H1 (cell line): ENCODE measurements at regions not wholly inside any gene's neighbourhood (a gene's known extent, or its start where the extent isn't known, plus 50 kb on each side); places are given as distances from the start of the nearest gene placed in this dataset.
A peak's percentile ranks its signal among the peaks of the same experiment; 100 is the strongest.

ENCODE experiments used
- CTCF ChIA-PET: fragments of 300-600 bp; sonication (Branson Sonifier 250); formaldehyde crosslinking; loops from one replicate; lab custom pipeline; 2021; ENCODE audit not compliant: partially characterized antibody; lab: Charles Lee
- POLR2A ChIA-PET: fragments of 300-600 bp; sonication (Branson Sonifier 250); formaldehyde crosslinking; loops from one replicate; lab custom pipeline; 2021; ENCODE audit warnings: inconsistent platforms; ENCODE audit not compliant: partially characterized antibody; lab: Charles Lee
- DNase-seq, 2 experiments: peaks; one replicate each; pipeline versions ENCODE4 v3.0.0 to v3.0.0-alpha.2; 2010 to 2022; ENCODE audit warnings: low spot score in 2 of 2, low read depth in 1 of 2, mixed read lengths in 1 of 2
- FAIRE-seq: peaks from 2 replicates; lab custom pipeline; 2011; peaks lifted over from hg19 to GRCh38; lab: Jason Lieb, UNC
- H2AFZ ChIP-seq: 2 replicates; pipeline ENCODE4 v1.8.1; 2012; ENCODE audit warnings: low read length, inconsistent platforms
- H2AK5ac ChIP-seq: 2 replicates; pipeline ENCODE4 v1.6.1; 2013; ENCODE audit warnings: low read depth, low read length
- H2BK120ac ChIP-seq: replicated peaks from 2 replicates; pipeline ENCODE3; 2013; ENCODE audit warnings: low read depth, low read length, inconsistent platforms
- H2BK12ac ChIP-seq: 2 replicates; pipeline ENCODE4 v1.6.1; 2013; ENCODE audit warnings: low read depth, low read length
- H2BK15ac ChIP-seq: 2 replicates; pipeline ENCODE4 v1.6.1; 2013; ENCODE audit warnings: low read length
- H2BK20ac ChIP-seq: 2 replicates; pipeline ENCODE4 v1.6.1; 2013; ENCODE audit warnings: low read length
- H2BK5ac ChIP-seq: 2 replicates; pipeline ENCODE4 v1.6.1; 2013; ENCODE audit warnings: low read depth, low read length
- H3K14ac ChIP-seq: 2 replicates; pipeline ENCODE4 v1.6.1; 2013; ENCODE audit warnings: inconsistent platforms; ENCODE audit not compliant: insufficient read length
- H3K18ac ChIP-seq: 2 replicates; pipeline ENCODE4 v1.6.1; 2013; ENCODE audit warnings: low read length; ENCODE audit errors: extremely low read depth
- H3K23ac ChIP-seq: 2 replicates; pipeline ENCODE4 v1.6.1; 2013; ENCODE audit warnings: inconsistent platforms; ENCODE audit not compliant: insufficient read length
- H3K23me2 ChIP-seq: 2 replicates; pipeline ENCODE4 v1.6.1; 2013; ENCODE audit warnings: low read depth, low read length
- H3K27ac ChIP-seq: 2 replicates; pipeline ENCODE4 v1.6.1; 2011; ENCODE audit warnings: low read depth, low read length, inconsistent platforms
- H3K27me3 ChIP-seq, 4 experiments: replicated peaks in 1 of 4; 1 replicate in 1 of 4; 2 replicates in 3 of 4; pipeline versions ENCODE4 v1.6.1 to v1.8.1; 2011 to 2013; ENCODE audit warnings: low read length in 3 of 4, mild to moderate bottlenecking in 3 of 4, inconsistent platforms in 2 of 4, mixed read lengths in 2 of 4, moderate library complexity in 1 of 4; ENCODE audit not compliant: control insufficient read depth in 3 of 4, insufficient read depth in 3 of 4; ENCODE audit errors: extremely low read depth in 1 of 4
- H3K36me3 ChIP-seq, 4 experiments: 2 replicates each; pipeline versions ENCODE4 v1.6.1 to v1.8.1; 2011 to 2013; ENCODE audit warnings: mild to moderate bottlenecking in 4 of 4, low read length in 3 of 4, moderate library complexity in 2 of 4, control low read depth in 1 of 4, inconsistent platforms in 1 of 4; ENCODE audit not compliant: insufficient read depth in 4 of 4, control insufficient read depth in 2 of 4
- H3K4ac ChIP-seq: replicated peaks from 2 replicates; pipeline ENCODE3; 2013; ENCODE audit warnings: low read length, low read depth, mixed read lengths, inconsistent platforms; ENCODE audit not compliant: insufficient read length
- H3K4me1 ChIP-seq, 4 experiments: replicated peaks in 1 of 4; 1 replicate in 1 of 4; 2 replicates in 3 of 4; pipeline versions ENCODE4 v1.6.1 to v1.8.1; 2011 to 2013; ENCODE audit warnings: low read length in 3 of 4, inconsistent platforms in 2 of 4, mixed read lengths in 1 of 4; ENCODE audit not compliant: insufficient read depth in 4 of 4, control insufficient read depth in 3 of 4
- H3K4me2 ChIP-seq, 2 experiments: 2 replicates each; pipeline versions ENCODE4 v1.6.1 to v1.8.1; 2011 to 2013; ENCODE audit warnings: low read depth in 2 of 2, low read length in 2 of 2, control low read depth in 1 of 2, inconsistent platforms in 1 of 2, mild to moderate bottlenecking in 1 of 2; ENCODE audit not compliant: insufficient read depth in 1 of 2
- H3K4me3 ChIP-seq, 4 experiments: fragments of 200-600, 300-600 bp in 1 of 4; sonication (generic), shearing (Covaris generic), sonication (Bioruptor Twin) in 1 of 4; 2 replicates each; pipeline versions ENCODE4 v1.5.1 to v1.8.1; 2011 to 2016; ENCODE audit warnings: low read length in 4 of 4, low read depth in 3 of 4, control low read depth in 2 of 4, inconsistent platforms in 2 of 4, mild to moderate bottlenecking in 2 of 4, mixed read lengths in 1 of 4, moderate library complexity in 1 of 4; ENCODE audit not compliant: insufficient read depth in 2 of 4; ENCODE audit errors: extremely low read depth in 1 of 4
- H3K56ac ChIP-seq: replicated peaks from 2 replicates; pipeline ENCODE3; 2013; ENCODE audit warnings: low read depth, mild to moderate bottlenecking, mixed read lengths, low read length, inconsistent platforms; ENCODE audit not compliant: insufficient read length
- H3K79me1 ChIP-seq: 2 replicates; pipeline ENCODE4 v1.6.1; 2013; ENCODE audit warnings: low read depth, low read length, control low read depth
- H3K79me2 ChIP-seq, 2 experiments: 2 replicates each; pipeline versions ENCODE4 v1.6.1 to v1.8.1; 2012 to 2013; ENCODE audit warnings: low read length in 2 of 2, mild to moderate bottlenecking in 2 of 2, inconsistent platforms in 1 of 2; ENCODE audit not compliant: insufficient read depth in 2 of 2, control insufficient read depth in 1 of 2
- H3K9ac ChIP-seq, 4 experiments: replicated peaks in 1 of 4; 1 replicate in 1 of 4; 2 replicates in 3 of 4; pipeline versions ENCODE4 v1.6.1 to v1.8.1; 2011 to 2013; ENCODE audit warnings: low read depth in 3 of 4, low read length in 3 of 4, control low read depth in 2 of 4, mild to moderate bottlenecking in 2 of 4, moderate library complexity in 2 of 4, inconsistent platforms in 1 of 4; ENCODE audit errors: extremely low read depth in 1 of 4
- H3K9me3 ChIP-seq, 2 experiments: 2 replicates each; pipeline versions ENCODE4 v1.6.1 to v1.8.1; 2012 to 2013; ENCODE audit warnings: mild to moderate bottlenecking in 2 of 2, moderate library complexity in 2 of 2, control low read depth in 1 of 2, inconsistent platforms in 1 of 2, low read depth in 1 of 2, low read length in 1 of 2, mixed read lengths in 1 of 2; ENCODE audit not compliant: insufficient read depth in 2 of 2
- H4K20me1 ChIP-seq, 2 experiments: replicated peaks in 1 of 2; 2 replicates each; pipeline versions ENCODE3 to v1.8.1; 2011 to 2013; ENCODE audit warnings: inconsistent platforms in 2 of 2, low read length in 2 of 2, mild to moderate bottlenecking in 1 of 2; ENCODE audit not compliant: insufficient read depth in 2 of 2, control insufficient read depth in 1 of 2
- H4K5ac ChIP-seq: 2 replicates; pipeline ENCODE4 v1.6.1; 2013; ENCODE audit warnings: low read length, low read depth, mixed read lengths, inconsistent platforms; ENCODE audit not compliant: insufficient read length
- H4K8ac ChIP-seq: 2 replicates; pipeline ENCODE4 v1.8.0; 2013; ENCODE audit warnings: mild to moderate bottlenecking, moderate library complexity, low read length, inconsistent platforms; ENCODE audit not compliant: insufficient read depth; ENCODE audit errors: extremely low read depth
- H4K91ac ChIP-seq: replicated peaks from 2 replicates; pipeline ENCODE3; 2013; ENCODE audit warnings: low read length, mixed read lengths, inconsistent platforms; ENCODE audit not compliant: insufficient read length
- ASH2L ChIP-seq: fragments of 200-600, 300-600 bp; sonication (generic); IDR thresholded peaks from one replicate; pipeline ENCODE4 v1.7.1; 2017; ENCODE audit warnings: low read length
- CBX5 ChIP-seq: fragments of 300-800, 300-1000 bp; sonication (generic); IDR thresholded peaks from 2 replicates; pipeline ENCODE4 v1.7.1; 2016; ENCODE audit warnings: antibody characterized with exemption, low read length, low read depth
- CBX8 ChIP-seq: fragments of 300-800, 300-1000 bp; sonication (generic); IDR thresholded peaks from 2 replicates; pipeline ENCODE4 v1.7.1; 2016; ENCODE audit warnings: low read depth, low read length, borderline replicate concordance
- CEBPB ChIP-seq: IDR thresholded peaks from 2 replicates; pipeline ENCODE4 v1.6.1; 2012; ENCODE audit warnings: low read depth, low read length
- EZH2 ChIP-seq: fragments of 200-600 bp; sonication (generic); IDR thresholded peaks from 2 replicates; pipeline ENCODE4 v1.7.1; 2012; ENCODE audit warnings: low read depth, mild to moderate bottlenecking, moderate library complexity, low read length, inconsistent platforms; ENCODE audit not compliant: severe bottlenecking
- FOSL1 ChIP-seq: IDR thresholded peaks from 2 replicates; pipeline ENCODE4 v1.6.1; 2011; ENCODE audit warnings: mild to moderate bottlenecking, low read depth, low read length, moderate library complexity; ENCODE audit not compliant: insufficient read depth
- HDAC6 ChIP-seq: IDR thresholded peaks from one replicate; pipeline ENCODE4 v1.7.1; 2012; ENCODE audit warnings: low read depth, mild to moderate bottlenecking, inconsistent platforms, low read length, moderate library complexity
- JUND ChIP-seq: IDR thresholded peaks from 2 replicates; pipeline ENCODE4 v1.6.1; 2011; ENCODE audit warnings: mild to moderate bottlenecking, improper control_type of control experiment, low read length
- KDM1A ChIP-seq: fragments of 200-600, 300-600 bp; sonication (generic); IDR thresholded peaks from 2 replicates; pipeline ENCODE4 v1.7.1; 2016; ENCODE audit warnings: mild to moderate bottlenecking, low read length, borderline replicate concordance
- POLR2AphosphoS5 ChIP-seq: IDR thresholded peaks from 2 replicates; pipeline ENCODE4 v1.6.1; 2011; ENCODE audit warnings: low read depth, low read length
- RBBP5 ChIP-seq: IDR thresholded peaks from 2 replicates; pipeline ENCODE4 v1.7.1; 2012; ENCODE audit warnings: low read depth, mild to moderate bottlenecking, inconsistent platforms, low read length, moderate library complexity, borderline replicate concordance
- RFX5 ChIP-seq: IDR thresholded peaks from 2 replicates; pipeline ENCODE4 v1.6.1; 2011; ENCODE audit warnings: low read depth, low read length, improper control_type of control experiment, borderline replicate concordance
- SIRT6 ChIP-seq: IDR thresholded peaks from one replicate; pipeline ENCODE4 v1.7.1; 2012; ENCODE audit warnings: low read length, inconsistent platforms
- SP1 ChIP-seq: IDR thresholded peaks from 2 replicates; pipeline ENCODE4 v1.6.1; 2011; ENCODE audit warnings: low read depth, low read length
- SP2 ChIP-seq: IDR thresholded peaks from 2 replicates; pipeline ENCODE4 v1.6.1; 2012; ENCODE audit warnings: mild to moderate bottlenecking, low read length, inconsistent platforms
- SUZ12 ChIP-seq: fragments of 200-600 bp; sonication (generic); IDR thresholded peaks from 2 replicates; pipeline ENCODE4 v1.6.1; 2012; ENCODE audit warnings: mild to moderate bottlenecking, inconsistent platforms, low read length, moderate library complexity, mixed read lengths
- TBP ChIP-seq: IDR thresholded peaks from 2 replicates; pipeline ENCODE4 v1.6.1; 2011; ENCODE audit warnings: low read depth, low read length, improper control_type of control experiment
- WGBS, 2 experiments: shearing (Covaris generic) in 1 of 2; methylation state at CpG; one replicate each; pipeline versions ENCODE4 v1.1.6 to v1.1.7; 2013 to 2015; ENCODE audit warnings: low lambda C conversion rate in 2 of 2, mixed read lengths in 2 of 2, inconsistent platforms in 1 of 2, low coverage in 1 of 2, missing lambda C conversion rate in 1 of 2; ENCODE audit not compliant: insufficient replicate concordance in 2 of 2, insufficient coverage in 1 of 2, insufficient read length in 1 of 2; ENCODE audit errors: extremely low coverage in 1 of 2, missing lambda C conversion rate in 1 of 2; 5-methylcytosine and 5-hydroxymethylcytosine counted together

- FAIRE-seq (no peak), DNase-seq (peak in 1 of 2 experiments; percentile 7)
- no peak overlapping the region; the same call in 1 of the 2 replicates for H3K18ac ChIP-seq
- no peak overlapping the region for H2BK5ac ChIP-seq
- ChIA-PET CTCF (interaction anchor here (1.1 to 1.2 kb wide), 2 partner anchors 196 to 253 kb away, joined by 3 to 4 read pairs; no protein-coding TSS in a partner anchor), POLR2A (no interaction called here)
- no peak overlapping the region for H3K27ac ChIP-seq
- no peak overlapping the region for H2BK20ac ChIP-seq
- no peak overlapping the region for H2BK15ac ChIP-seq
- peaks cover 10% of the 10 kb centered on the region; the same call in 1 of the 2 replicates for H3K23me2 ChIP-seq
- no peak overlapping the region for H3K4me2 ChIP-seq
- 0 out of 4 replicates have a peak, but pooled peaks cover 0 to 4% of the 10 kb centered on the region in 2 experiments for H3K9me3 ChIP-seq
- H3K27me3 ChIP-seq = no peaks in the 10 kb centered on the region
- H4K5ac ChIP-seq = no peak overlapping the region
- no peak overlapping the region for H4K8ac ChIP-seq
- peaks cover 0 to 1% of the 10 kb centered on the region in 2 experiments for H4K20me1 ChIP-seq
- H2BK12ac ChIP-seq = no peak overlapping the region
- H3K9ac ChIP-seq = no peak overlapping the region
- H3K14ac ChIP-seq = no peak overlapping the region
- TF ChIP-seq CBX8 = no peak
- TF ChIP-seq TBP = no peak
- TF ChIP-seq KDM1A = no peak
- no peak for TF ChIP-seq HDAC6
- TF ChIP-seq POLR2AphosphoS5 = no peak
- no peak for TF ChIP-seq SP2
- TF ChIP-seq EZH2 = no peak
- TF ChIP-seq JUND = no peak
- no peak for TF ChIP-seq RBBP5
- no peak for TF ChIP-seq CBX5
- TF ChIP-seq CEBPB = no peak
- TF ChIP-seq FOSL1 = no peak
- TF ChIP-seq SP1 = no peak
- TF ChIP-seq SIRT6 = no peak
- no peak for TF ChIP-seq SUZ12
- TF ChIP-seq RFX5 = no peak
- TF ChIP-seq ASH2L = no peak
- no peak overlapping the region for H2BK120ac ChIP-seq
- H3K56ac ChIP-seq = no peak overlapping the region
- no peak overlapping the region for H3K4me3 ChIP-seq
- H3K4ac ChIP-seq = no peak overlapping the region
- no peak overlapping the region for H2AK5ac ChIP-seq
- H3K4me1 ChIP-seq = no peaks in the 10 kb centered on the region
- H3K79me1 ChIP-seq = no peaks in the 10 kb centered on the region
- 94% methylated on average over 7 of the region's 7 CpGs; no CpG with 5 or more reads in 1 of the 2 experiments for WGBS, 2 experiments
- H3K23ac ChIP-seq = no peak overlapping the region
- no peak overlapping the region for H4K91ac ChIP-seq
- H3K36me3 ChIP-seq = no peaks in the 10 kb centered on the region
- H2AFZ ChIP-seq = no peak overlapping the region
- H3K79me2 ChIP-seq = no peaks in the 10 kb centered on the region
Measured at GRCh38 chr10:129078746-129079145, 388.3 kb upstream of the MGMT start.
